HG03039 (cell line): ENCODE measurements at regions not wholly inside any gene's neighbourhood (a gene's known extent, or its start where the extent isn't known, plus 50 kb on each side); places are given as distances from the start of the nearest gene placed in this dataset.

Experiments used
- ATAC-seq: cut with Tn5 transposase; IDR thresholded peaks from one replicate; pipeline ENCODE4 v1.9.1; 2021; ENCODE audit warnings: mild to moderate bottlenecking, moderate library complexity; ENCODE audit not compliant: unreplicated experiment

GRCh38 chr6:26214803-26215584, 127.8 kb downstream of the HFE start:
- no peak for ATAC-seq

GRCh38 chr6:26215585-26216358, 128.5 kb downstream of the HFE start:
- no peak for ATAC-seq

- peak; percentile 60 for ATAC-seq
Observed at GRCh38 chr6:26216359-26216885, 129.2 kb downstream of the HFE start.

GRCh38 chr6:26216886-26217713, 129.9 kb downstream of the HFE start:
- peak; percentile 39 for ATAC-seq

GRCh38 chr6:26217714-26218075, 130.5 kb downstream of the HFE start:
- no peak for ATAC-seq

GRCh38 chr6:26218824-26219223, 131.6 kb downstream of the HFE start:
- ATAC-seq = no peak

- ATAC-seq = no peak
Observed at GRCh38 chr6:26220145-26220970, 133.1 kb downstream of the HFE start.

- no peak for ATAC-seq
Observed at GRCh38 chr6:26221186-26221585, 134.0 kb downstream of the HFE start.

GRCh38 chr6:26222571-26222970, 135.3 kb downstream of the HFE start:
- no peak for ATAC-seq

GRCh38 chr6:26223228-26223627, 136.0 kb downstream of the HFE start:
- ATAC-seq = no peak

GRCh38 chr6:26223650-26224546, 136.7 kb downstream of the HFE start:
- ATAC-seq = peak; percentile 69

GRCh38 chr6:26224547-26224912, 137.3 kb downstream of the HFE start:
- ATAC-seq = no peak

GRCh38 chr6:26224940-26225847, 138.0 kb downstream of the HFE start:
- no peak for ATAC-seq

GRCh38 chr6:26225848-26226578, 138.8 kb downstream of the HFE start:
- no peak for ATAC-seq

GRCh38 chr6:26226579-26226967, 138.4 kb upstream of the BTN3A2 start:
- ATAC-seq = no peak

GRCh38 chr6:26230351-26230750, 134.6 kb upstream of the BTN3A2 start:
- no peak for ATAC-seq

GRCh38 chr6:26231006-26231587, 133.9 kb upstream of the BTN3A2 start:
- ATAC-seq = no peak
